ENCODE measurements at regions not wholly inside any gene's neighbourhood (a gene's known extent, or its start where the extent isn't known, plus 50 kb on each side); places are given as distances from the start of the nearest gene placed in this dataset.
"Not testable (repeated sequence)": the region's sequence is repeated elsewhere in the genome, so short reads cannot be mapped to it uniquely, and the experiment has no call there.

GRCh38 chr14:97788846-97789526, 991.8 kb downstream of the VRK1 start:
- DNase-seq (ENCODE audit: low read depth in 3 of 3), result no peak

- no peak for DNase-seq (ENCODE audit: low read depth in 3 of 3)
Measured at GRCh38 chr14:97791072-97791471, 993.9 kb downstream of the VRK1 start.

- DNase-seq (ENCODE audit: low read depth in 3 of 3), result no peak
Measured at GRCh38 chr14:97791906-97792305, 994.7 kb downstream of the VRK1 start.

GRCh38 chr14:97796511-97796910, 999.3 kb downstream of the VRK1 start:
- DNase-seq (ENCODE audit: low read depth in 3 of 3), result no peak

- no peak for DNase-seq (ENCODE audit: low read depth in 3 of 3)
Measured at GRCh38 chr14:97798176-97798575, 1001.0 kb downstream of the VRK1 start.

- no peak for DNase-seq (ENCODE audit: low read depth in 3 of 3)
Measured at GRCh38 chr14:97802430-97803373, 1005.5 kb downstream of the VRK1 start.

GRCh38 chr14:97804056-97804455, 1006.9 kb downstream of the VRK1 start:
- DNase-seq (ENCODE audit: low read depth in 3 of 3), result no peak

- DNase-seq (ENCODE audit: low read depth in 3 of 3), result no peak
Measured at GRCh38 chr14:97806891-97807290, 1009.7 kb downstream of the VRK1 start.

GRCh38 chr14:97808541-97808940, 1011.4 kb downstream of the VRK1 start:
- DNase-seq (ENCODE audit: low read depth in 3 of 3), result not testable (repeated sequence)

GRCh38 chr14:97813556-97813955, 1016.4 kb downstream of the VRK1 start:
- no peak for DNase-seq (ENCODE audit: low read depth in 3 of 3)

GRCh38 chr14:97820781-97821180, 1023.6 kb downstream of the VRK1 start:
- no peak for DNase-seq (ENCODE audit: low read depth in 3 of 3)

- DNase-seq (ENCODE audit: low read depth in 3 of 3), result no peak
Measured at GRCh38 chr14:97824218-97824617, 1027.0 kb downstream of the VRK1 start.

- no peak for DNase-seq (ENCODE audit: low read depth in 3 of 3)
Measured at GRCh38 chr14:97827746-97828145, 1030.6 kb downstream of the VRK1 start.

GRCh38 chr14:97832776-97833175, 1035.6 kb downstream of the VRK1 start:
- no peak for DNase-seq (ENCODE audit: low read depth in 3 of 3)

GRCh38 chr14:97838986-97839385, 1041.8 kb downstream of the VRK1 start:
- DNase-seq (ENCODE audit: low read depth in 3 of 3), result no peak

GRCh38 chr14:97840159-97840558, 1043.0 kb downstream of the VRK1 start:
- DNase-seq (ENCODE audit: low read depth in 3 of 3), result no peak

- no peak for DNase-seq (ENCODE audit: low read depth in 3 of 3)
Measured at GRCh38 chr14:97841762-97842161, 1044.6 kb downstream of the VRK1 start.

GRCh38 chr14:97843066-97843465, 1045.9 kb downstream of the VRK1 start:
- no peak for DNase-seq (ENCODE audit: low read depth in 3 of 3)

- DNase-seq (ENCODE audit: low read depth in 3 of 3), result no peak
Measured at GRCh38 chr14:97844042-97844441, 1046.9 kb downstream of the VRK1 start.

GRCh38 chr14:97846156-97846555, 1049.0 kb downstream of the VRK1 start:
- no peak for DNase-seq (ENCODE audit: low read depth in 3 of 3)

GRCh38 chr14:97848317-97848980, 1051.3 kb downstream of the VRK1 start:
- no peak for DNase-seq (ENCODE audit: low read depth in 3 of 3)

GRCh38 chr14:97850466-97850865, 1053.3 kb downstream of the VRK1 start:
- DNase-seq (ENCODE audit: low read depth in 3 of 3), result no peak

All from stimulated activated CD4-positive, alpha-beta T cell treated with anti-CD3 and anti-CD28 coated beads, TNF-alpha, amount 100 ng/mL, for 24 hours (primary cell).